DND-41 (cell line): ENCODE measurements at regions not wholly inside any gene's neighbourhood (a gene's known extent, or its start where the extent isn't known, plus 50 kb on each side); places are given as distances from the start of the nearest gene placed in this dataset.

ENCODE experiments used
- ATAC-seq: fragments of 200-7000 bp; cut with Tn5 transposase; 3 replicates; pipeline ENCODE4 v1.9.1; 2021; ENCODE audit warnings: low read depth; ENCODE audit not compliant: insufficient read depth
- DNase-seq: peaks from one replicate; pipeline ENCODE4 v3.0.0-alpha.2; 2020
- H2AFZ ChIP-seq: 2 replicates; pipeline ENCODE4 v1.6.0; 2012; ENCODE audit warnings: low read depth, low read length
- H3K27ac ChIP-seq: 2 replicates; pipeline ENCODE4 v1.5.1; 2012; ENCODE audit warnings: low read length, inconsistent platforms
- H3K27me3 ChIP-seq: fragments of 200-600 bp; sonication (generic); 2 replicates; pipeline ENCODE4 v1.6.0; 2012; ENCODE audit warnings: low read length, mild to moderate bottlenecking, inconsistent platforms; ENCODE audit not compliant: insufficient read depth, poor library complexity
- H3K36me3 ChIP-seq: 2 replicates; pipeline ENCODE4 v1.5.1; 2012; ENCODE audit warnings: low read length, inconsistent platforms; ENCODE audit not compliant: insufficient read depth
- H3K4me1 ChIP-seq: 2 replicates; pipeline ENCODE4 v1.5.1; 2012; ENCODE audit warnings: mild to moderate bottlenecking, low read length; ENCODE audit not compliant: insufficient read depth
- H3K4me2 ChIP-seq: 2 replicates; pipeline ENCODE4 v1.6.0; 2012; ENCODE audit warnings: mild to moderate bottlenecking, moderate library complexity, low read length, inconsistent platforms; ENCODE audit not compliant: insufficient read depth
- H3K4me3 ChIP-seq, 2 experiments: fragments of 200-600 bp in 1 of 2; shearing (Covaris generic) in 1 of 2; 2 replicates each; pipeline ENCODE4 v1.5.1; 2012 to 2016; ENCODE audit warnings: inconsistent platforms in 2 of 2, low read length in 2 of 2, mild to moderate bottlenecking in 2 of 2, low read depth in 1 of 2, moderate library complexity in 1 of 2
- H3K79me2 ChIP-seq: 2 replicates; pipeline ENCODE4 v1.6.0; 2012; ENCODE audit warnings: low read length, inconsistent platforms; ENCODE audit not compliant: insufficient read depth
- H3K9ac ChIP-seq: 2 replicates; pipeline ENCODE4 v1.6.0; 2012; ENCODE audit warnings: low read depth, mild to moderate bottlenecking, inconsistent platforms, low read length, moderate library complexity
- H3K9me3 ChIP-seq: 2 replicates; pipeline ENCODE4 v1.5.1; 2012; ENCODE audit warnings: low read length, moderate library complexity, mild to moderate bottlenecking, inconsistent platforms; ENCODE audit not compliant: insufficient read depth, severe bottlenecking
- H4K20me1 ChIP-seq: 2 replicates; pipeline ENCODE4 v1.6.0; 2012; ENCODE audit warnings: low read length; ENCODE audit not compliant: insufficient read depth
- EZH2 ChIP-seq: IDR thresholded peaks from 3 replicates; pipeline ENCODE4 v1.6.1; 2012; ENCODE audit warnings: borderline replicate concordance, low read depth, mild to moderate bottlenecking, moderate library complexity, low read length, inconsistent platforms; ENCODE audit not compliant: severe bottlenecking
- TF ChIP-seq, protein P1 (sequence below): IDR thresholded peaks from 2 replicates; pipeline ENCODE4 v1.5.1; 2012; ENCODE audit warnings: borderline replicate concordance, low read length, moderate library complexity, mild to moderate bottlenecking; ENCODE audit not compliant: poor library complexity, severe bottlenecking; ENCODE audit errors: extremely low read depth

DNA sequence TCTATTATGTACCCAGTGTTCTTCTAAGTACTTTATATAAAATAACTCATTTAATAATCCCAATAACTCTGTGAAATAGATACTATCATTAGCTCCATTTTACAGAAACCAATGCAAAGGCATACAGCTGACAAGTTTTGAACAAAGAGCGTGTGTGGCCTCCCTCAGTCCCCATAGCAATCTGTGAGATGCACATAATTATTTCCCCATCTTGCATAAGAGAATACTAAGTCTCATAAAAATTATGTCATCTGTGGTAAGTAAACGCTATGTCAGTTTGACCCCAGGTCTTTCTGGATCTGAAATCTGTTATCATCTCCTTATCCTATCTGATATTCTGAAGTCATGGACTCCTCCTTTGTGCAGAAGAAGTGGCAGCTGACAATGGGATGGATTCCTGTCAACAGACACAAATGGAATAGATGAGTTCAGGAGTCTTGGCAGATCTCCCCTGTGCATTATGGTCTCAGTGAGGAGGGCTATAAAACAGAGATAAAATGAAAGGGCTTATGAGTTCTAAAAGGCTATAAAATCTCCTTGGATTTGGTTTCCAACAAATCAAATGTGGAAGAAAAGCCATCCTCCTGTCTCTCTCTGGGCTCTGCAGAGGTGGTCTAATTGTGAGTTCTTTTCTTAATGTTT lies 162.5 kb upstream of the TLE4 start:
- H3K27me3 ChIP-seq = no peaks in the 10 kb centered on the region
- no peak for DNase-seq
- no peak overlapping the region for H3K4me2 ChIP-seq
- H3K4me3 ChIP-seq = no peak overlapping the region
- no peak for ATAC-seq
- H3K9me3 ChIP-seq = no peaks in the 10 kb centered on the region
- H3K27ac ChIP-seq = no peak overlapping the region
- no peaks in the 10 kb centered on the region for H3K79me2 ChIP-seq
- no peaks in the 10 kb centered on the region for H3K36me3 ChIP-seq
- H3K9ac ChIP-seq = no peak overlapping the region
- no peak overlapping the region for H2AFZ ChIP-seq
- no peaks in the 10 kb centered on the region for H4K20me1 ChIP-seq
- no peak for TF ChIP-seq EZH2
- TF ChIP-seq, protein P1, sequence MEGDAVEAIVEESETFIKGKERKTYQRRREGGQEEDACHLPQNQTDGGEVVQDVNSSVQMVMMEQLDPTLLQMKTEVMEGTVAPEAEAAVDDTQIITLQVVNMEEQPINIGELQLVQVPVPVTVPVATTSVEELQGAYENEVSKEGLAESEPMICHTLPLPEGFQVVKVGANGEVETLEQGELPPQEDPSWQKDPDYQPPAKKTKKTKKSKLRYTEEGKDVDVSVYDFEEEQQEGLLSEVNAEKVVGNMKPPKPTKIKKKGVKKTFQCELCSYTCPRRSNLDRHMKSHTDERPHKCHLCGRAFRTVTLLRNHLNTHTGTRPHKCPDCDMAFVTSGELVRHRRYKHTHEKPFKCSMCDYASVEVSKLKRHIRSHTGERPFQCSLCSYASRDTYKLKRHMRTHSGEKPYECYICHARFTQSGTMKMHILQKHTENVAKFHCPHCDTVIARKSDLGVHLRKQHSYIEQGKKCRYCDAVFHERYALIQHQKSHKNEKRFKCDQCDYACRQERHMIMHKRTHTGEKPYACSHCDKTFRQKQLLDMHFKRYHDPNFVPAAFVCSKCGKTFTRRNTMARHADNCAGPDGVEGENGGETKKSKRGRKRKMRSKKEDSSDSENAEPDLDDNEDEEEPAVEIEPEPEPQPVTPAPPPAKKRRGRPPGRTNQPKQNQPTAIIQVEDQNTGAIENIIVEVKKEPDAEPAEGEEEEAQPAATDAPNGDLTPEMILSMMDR = no peak
- H3K4me1 ChIP-seq = no peaks in the 10 kb centered on the region

- Histone ChIP-seq H3K9ac (no peak overlapping the region), H3K27ac (no peak overlapping the region), H3K79me2 (no peaks in the 10 kb centered on the region), H4K20me1 (no peaks in the 10 kb centered on the region), H3K9me3 (peaks cover 5% of the 10 kb centered on the region), H3K36me3 (no peaks in the 10 kb centered on the region), H3K4me3 (no peak overlapping the region), H2AFZ (no peak overlapping the region), H3K4me2 (no peak overlapping the region), H3K4me1 (no peaks in the 10 kb centered on the region), H3K27me3 (no peaks in the 10 kb centered on the region)
- no peak for DNase-seq
- no peak for TF ChIP-seq EZH2
- TF ChIP-seq, protein P1 = no peak
- ATAC-seq = no peak
Observed at GRCh38 chr9:79425840-79426239, 145.9 kb upstream of the TLE4 start.

DNA sequence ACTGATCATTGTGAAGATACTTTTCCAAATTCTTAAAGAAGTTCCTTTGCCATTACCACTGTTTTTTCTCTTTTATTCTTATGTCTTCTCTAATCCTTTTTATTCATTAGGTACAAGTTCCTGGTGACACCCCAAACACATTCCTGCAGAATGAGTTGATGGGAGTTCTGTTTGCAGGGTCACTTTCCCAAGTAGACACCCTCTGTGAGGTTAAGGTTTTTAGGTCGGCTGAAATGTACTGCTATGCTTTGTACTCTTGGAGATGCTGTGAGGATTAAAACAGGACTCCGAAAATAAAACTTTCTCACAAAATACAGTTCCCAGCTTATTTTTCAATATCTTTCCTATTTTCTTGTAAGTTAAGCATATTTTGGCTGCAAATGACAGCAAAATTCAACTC lies 143.3 kb upstream of the TLE4 start:
- H3K27ac ChIP-seq = no peak overlapping the region
- H3K36me3 ChIP-seq = no peaks in the 10 kb centered on the region
- no peak overlapping the region for H2AFZ ChIP-seq
- H3K9me3 ChIP-seq = peaks cover 5% of the 10 kb centered on the region
- H3K4me1 ChIP-seq = no peaks in the 10 kb centered on the region
- H3K4me2 ChIP-seq = no peak overlapping the region
- no peaks in the 10 kb centered on the region for H4K20me1 ChIP-seq
- H3K27me3 ChIP-seq = no peaks in the 10 kb centered on the region
- TF ChIP-seq, protein P1 = no peak
- TF ChIP-seq EZH2 = no peak
- H3K79me2 ChIP-seq = no peaks in the 10 kb centered on the region
- DNase-seq (no peak), ATAC-seq (no peak)
- no peak overlapping the region for H3K9ac ChIP-seq
- H3K4me3 ChIP-seq = no peak overlapping the region

- no peaks in the 10 kb centered on the region for H3K27me3 ChIP-seq
- H3K79me2 ChIP-seq = no peaks in the 10 kb centered on the region
- TF ChIP-seq, protein P1 = no peak
- no peak for TF ChIP-seq EZH2
- ATAC-seq = no peak
- H3K4me1 ChIP-seq = no peaks in the 10 kb centered on the region
- no peak overlapping the region for H3K4me2 ChIP-seq
- H3K9me3 ChIP-seq = peaks cover 5% of the 10 kb centered on the region
- no peak for DNase-seq
- no peak overlapping the region for H2AFZ ChIP-seq
- no peak overlapping the region for H3K27ac ChIP-seq
- no peak overlapping the region for H3K9ac ChIP-seq
- H3K4me3 ChIP-seq = no peak overlapping the region
- H3K36me3 ChIP-seq = no peaks in the 10 kb centered on the region
- H4K20me1 ChIP-seq = no peaks in the 10 kb centered on the region
Observed at GRCh38 chr9:79430619-79431018, 141.1 kb upstream of the TLE4 start.
